ENCODE measurements at regions not wholly inside any gene's neighbourhood (a gene's known extent, or its start where the extent isn't known, plus 50 kb on each side); places are given as distances from the start of the nearest gene placed in this dataset.

- TF ChIP-seq, protein P1, sequence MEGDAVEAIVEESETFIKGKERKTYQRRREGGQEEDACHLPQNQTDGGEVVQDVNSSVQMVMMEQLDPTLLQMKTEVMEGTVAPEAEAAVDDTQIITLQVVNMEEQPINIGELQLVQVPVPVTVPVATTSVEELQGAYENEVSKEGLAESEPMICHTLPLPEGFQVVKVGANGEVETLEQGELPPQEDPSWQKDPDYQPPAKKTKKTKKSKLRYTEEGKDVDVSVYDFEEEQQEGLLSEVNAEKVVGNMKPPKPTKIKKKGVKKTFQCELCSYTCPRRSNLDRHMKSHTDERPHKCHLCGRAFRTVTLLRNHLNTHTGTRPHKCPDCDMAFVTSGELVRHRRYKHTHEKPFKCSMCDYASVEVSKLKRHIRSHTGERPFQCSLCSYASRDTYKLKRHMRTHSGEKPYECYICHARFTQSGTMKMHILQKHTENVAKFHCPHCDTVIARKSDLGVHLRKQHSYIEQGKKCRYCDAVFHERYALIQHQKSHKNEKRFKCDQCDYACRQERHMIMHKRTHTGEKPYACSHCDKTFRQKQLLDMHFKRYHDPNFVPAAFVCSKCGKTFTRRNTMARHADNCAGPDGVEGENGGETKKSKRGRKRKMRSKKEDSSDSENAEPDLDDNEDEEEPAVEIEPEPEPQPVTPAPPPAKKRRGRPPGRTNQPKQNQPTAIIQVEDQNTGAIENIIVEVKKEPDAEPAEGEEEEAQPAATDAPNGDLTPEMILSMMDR (IDR thresholded peaks at IDR 0.05; ENCODE audit: insufficient read depth, low read length, missing control alignments), result no peak
- POLR2A ChIA-PET, result no interaction called here
- no peak overlapping the region for H3K4me3 ChIP-seq (ENCODE audit: low read depth, low read length)
- CTCF ChIA-PET, result interaction anchor here (0.6 kb wide), 1 partner anchor 386 kb away, joined by 3 read pairs; no protein-coding TSS in a partner anchor
- peak; percentile 36 for DNase-seq (ENCODE audit: low read depth, low spot score)
These were observed 317.2 kb upstream of the KCNJ16 start for GRCh38 chr17:69757688-69758430.

DNA sequence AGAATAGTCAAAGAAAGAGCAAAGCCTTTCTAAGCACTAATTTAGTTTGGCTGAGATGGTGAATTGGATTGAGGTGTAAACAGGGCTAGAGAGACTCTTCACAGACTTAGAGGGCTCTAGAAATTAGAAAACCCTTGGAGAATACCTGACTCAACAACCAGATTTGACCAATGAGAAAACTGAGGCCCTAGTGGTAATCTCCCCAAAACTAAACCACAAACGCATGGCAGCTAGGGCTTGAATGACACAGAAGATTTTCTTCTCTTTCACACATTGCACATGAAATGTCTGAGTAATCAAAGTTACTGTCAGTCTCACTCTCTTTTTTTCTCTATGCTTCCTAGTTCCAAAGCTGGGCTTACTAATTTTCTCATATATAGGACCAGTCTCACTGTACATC is 314.5 kb upstream of the KCNJ16 start:
- DNase-seq (ENCODE audit: low read depth, low spot score), result no peak
- POLR2A ChIA-PET, result no interaction called here

DNA sequence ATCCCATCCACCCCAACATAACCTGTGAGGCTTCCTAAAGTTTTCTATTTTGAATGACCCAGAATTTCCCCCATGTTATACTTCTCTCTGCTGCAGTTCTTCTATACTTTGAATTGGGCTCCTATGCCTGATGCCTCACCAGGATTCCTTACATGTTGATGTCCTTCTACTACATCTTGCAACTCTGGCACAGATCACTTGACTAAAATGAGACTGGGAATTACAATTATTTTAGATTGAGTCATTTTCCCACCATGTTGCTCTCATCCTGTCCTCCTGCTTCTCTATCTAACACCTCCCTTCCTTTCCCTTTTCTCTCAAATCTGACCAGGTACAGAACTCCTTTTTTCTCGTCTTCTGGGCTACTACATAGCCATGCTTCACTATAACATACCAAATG is 314.0 kb upstream of the KCNJ16 start:
- TF ChIP-seq, protein P1 (IDR thresholded peaks at IDR 0.05; ENCODE audit: insufficient read depth, low read length, missing control alignments), result no peak

More for the DNA sequence above, 314.5 kb upstream of the KCNJ16 start:
- TF ChIP-seq, protein P1 (IDR thresholded peaks at IDR 0.05; ENCODE audit: insufficient read depth, low read length, missing control alignments), result no peak
- no peak overlapping the region for H3K4me3 ChIP-seq (ENCODE audit: low read depth, low read length)
- CTCF ChIA-PET, result interaction anchor here (1.2 kb wide), 1 partner anchor 151 kb away, joined by 4 read pairs; no protein-coding TSS in a partner anchor

GRCh38 chr17:69761767-69762321 is 313.2 kb upstream of the KCNJ16 start:
- no peak overlapping the region for H3K4me3 ChIP-seq (ENCODE audit: low read depth, low read length)
- ChIA-PET POLR2A (no interaction called here), CTCF (interaction anchor here (0.8 kb wide), 1 partner anchor 19 kb away, joined by 3 read pairs; no protein-coding TSS in a partner anchor)
- DNase-seq (ENCODE audit: low read depth, low spot score), result peak; percentile 82
- TF ChIP-seq, protein P1 (IDR thresholded peaks at IDR 0.05; ENCODE audit: insufficient read depth, low read length, missing control alignments), result no peak

More for the DNA sequence above, 314.0 kb upstream of the KCNJ16 start:
- H3K4me3 ChIP-seq (ENCODE audit: low read depth, low read length), result no peak overlapping the region
- POLR2A ChIA-PET, result no interaction called here
- CTCF ChIA-PET, result no interaction called here
- no peak for DNase-seq (ENCODE audit: low read depth, low spot score)

- DNase-seq (ENCODE audit: low read depth, low spot score), result no peak
- H3K4me3 ChIP-seq (ENCODE audit: low read depth, low read length), result no peak overlapping the region
- TF ChIP-seq, protein P1 (IDR thresholded peaks at IDR 0.05; ENCODE audit: insufficient read depth, low read length, missing control alignments), result no peak
- ChIA-PET POLR2A (no interaction called here), CTCF (interaction anchor here (0.8 kb wide), 2 partner anchors 10 to 18 kb away, joined by 3 read pairs; no protein-coding TSS in a partner anchor)
These were observed 312.7 kb upstream of the KCNJ16 start for GRCh38 chr17:69762359-69762758.

DNA sequence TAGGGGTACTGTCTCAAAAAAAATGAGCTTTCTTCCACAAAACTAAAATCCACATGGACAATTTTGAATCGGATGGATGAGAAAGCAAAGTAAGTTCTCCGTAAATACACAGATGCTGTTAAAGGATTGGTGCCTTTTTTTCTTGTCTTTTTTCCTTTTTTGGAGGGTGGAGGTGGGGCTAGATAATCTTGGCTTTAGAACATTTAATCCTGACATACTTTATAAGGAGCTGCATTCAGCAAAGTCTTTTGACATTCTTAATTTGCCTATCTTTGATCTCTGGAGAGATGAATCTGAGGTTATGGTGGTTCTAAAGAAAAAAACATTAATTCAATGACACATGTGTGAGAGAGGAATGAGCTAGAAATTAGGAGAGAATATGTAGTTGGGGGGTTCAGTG is 312.3 kb upstream of the KCNJ16 start:
- TF ChIP-seq, protein P1 (IDR thresholded peaks at IDR 0.05; ENCODE audit: insufficient read depth, low read length, missing control alignments), result no peak
- ChIA-PET POLR2A (no interaction called here), CTCF (interaction anchor here (0.8 kb wide), 2 partner anchors 11 to 18 kb away, joined by 3 read pairs; no protein-coding TSS in a partner anchor)

More for the DNA sequence above, 312.3 kb upstream of the KCNJ16 start:
- H3K4me3 ChIP-seq (ENCODE audit: low read depth, low read length), result no peak overlapping the region
- no peak for DNase-seq (ENCODE audit: low read depth, low spot score)

Measured in AG04449 (cell line).